Amniotic stem cell (primary cell): ENCODE measurements at regions not wholly inside any gene's neighbourhood (a gene's known extent, or its start where the extent isn't known, plus 50 kb on each side); places are given as distances from the start of the nearest gene placed in this dataset.

Experiments used
- DNase-seq: peaks from one replicate; lab custom pipeline; 2025; lab: John Stamatoyannopoulos, UW

- DNase-seq, result no peak
Measured at GRCh38 chr4:171759274-171759673, 53.9 kb upstream of the GALNTL6 start.

GRCh38 chr4:171751538-171751937 lies 61.7 kb upstream of the GALNTL6 start:
- DNase-seq, result no peak

GRCh38 chr4:171746418-171746817 lies 66.8 kb upstream of the GALNTL6 start:
- DNase-seq, result no peak

GRCh38 chr4:171742436-171742835 lies 70.8 kb upstream of the GALNTL6 start:
- DNase-seq, result no peak

- no peak for DNase-seq
Measured at GRCh38 chr4:171727185-171727584, 86.0 kb upstream of the GALNTL6 start.

GRCh38 chr4:171721937-171722336 lies 91.3 kb upstream of the GALNTL6 start:
- no peak for DNase-seq

GRCh38 chr4:171719691-171720090 lies 93.5 kb upstream of the GALNTL6 start:
- no peak for DNase-seq

GRCh38 chr4:171718665-171719064 lies 94.5 kb upstream of the GALNTL6 start:
- no peak for DNase-seq

GRCh38 chr4:171718069-171718468 lies 95.1 kb upstream of the GALNTL6 start:
- DNase-seq, result no peak

GRCh38 chr4:171717231-171717741 lies 95.9 kb upstream of the GALNTL6 start:
- no peak for DNase-seq

GRCh38 chr4:171715973-171716372 lies 97.2 kb upstream of the GALNTL6 start:
- no peak for DNase-seq

- DNase-seq, result no peak
Measured at GRCh38 chr4:171714791-171715454, 98.3 kb upstream of the GALNTL6 start.

GRCh38 chr4:171710743-171711142 lies 102.5 kb upstream of the GALNTL6 start:
- no peak for DNase-seq

GRCh38 chr4:171676555-171677215 lies 136.5 kb upstream of the GALNTL6 start:
- no peak for DNase-seq

- DNase-seq, result no peak
Measured at GRCh38 chr4:171674781-171675180, 138.4 kb upstream of the GALNTL6 start.

GRCh38 chr4:171668403-171668802 lies 144.8 kb upstream of the GALNTL6 start:
- no peak for DNase-seq

- DNase-seq, result no peak
Measured at GRCh38 chr4:171667906-171668305, 145.3 kb upstream of the GALNTL6 start.

GRCh38 chr4:171651071-171651470 lies 162.1 kb upstream of the GALNTL6 start:
- no peak for DNase-seq

- no peak for DNase-seq
Measured at GRCh38 chr4:171650543-171650942, 162.7 kb upstream of the GALNTL6 start.

GRCh38 chr4:171648926-171649325 lies 164.3 kb upstream of the GALNTL6 start:
- DNase-seq, result no peak

GRCh38 chr4:171646984-171647383 lies 166.2 kb upstream of the GALNTL6 start:
- DNase-seq, result no peak

- no peak for DNase-seq
Measured at GRCh38 chr4:171644430-171645057, 168.7 kb upstream of the GALNTL6 start.

- DNase-seq, result no peak
Measured at GRCh38 chr4:171639540-171639939, 173.7 kb upstream of the GALNTL6 start.
